ENCODE measurements at regions not wholly inside any gene's neighbourhood (a gene's known extent, or its start where the extent isn't known, plus 50 kb on each side); places are given as distances from the start of the nearest gene placed in this dataset.

DNA sequence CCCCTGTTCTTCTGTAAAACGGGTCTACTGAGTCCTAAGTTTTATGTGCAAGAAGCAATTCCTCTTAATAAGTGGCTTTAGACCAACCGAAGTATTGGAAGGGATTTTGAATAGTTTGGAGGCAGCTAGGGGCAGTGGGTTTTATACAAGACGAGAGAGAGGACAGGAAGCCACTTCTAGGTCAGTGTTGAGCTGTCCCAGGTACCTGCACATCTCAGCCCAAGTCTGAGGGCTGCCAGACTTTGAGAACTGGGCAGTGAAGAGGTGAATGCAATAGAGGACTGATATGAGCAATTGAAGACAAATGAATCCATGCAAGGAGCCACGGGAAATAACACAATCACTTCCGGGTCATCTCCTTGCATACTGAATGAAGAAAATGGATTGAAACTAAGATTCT is 273.5 kb downstream of the KLF6 start:
- FAIRE-seq: no peak
- DNase-seq (ENCODE audit: insufficient read length, low spot score): no peak
- TF ChIP-seq, protein P1, sequence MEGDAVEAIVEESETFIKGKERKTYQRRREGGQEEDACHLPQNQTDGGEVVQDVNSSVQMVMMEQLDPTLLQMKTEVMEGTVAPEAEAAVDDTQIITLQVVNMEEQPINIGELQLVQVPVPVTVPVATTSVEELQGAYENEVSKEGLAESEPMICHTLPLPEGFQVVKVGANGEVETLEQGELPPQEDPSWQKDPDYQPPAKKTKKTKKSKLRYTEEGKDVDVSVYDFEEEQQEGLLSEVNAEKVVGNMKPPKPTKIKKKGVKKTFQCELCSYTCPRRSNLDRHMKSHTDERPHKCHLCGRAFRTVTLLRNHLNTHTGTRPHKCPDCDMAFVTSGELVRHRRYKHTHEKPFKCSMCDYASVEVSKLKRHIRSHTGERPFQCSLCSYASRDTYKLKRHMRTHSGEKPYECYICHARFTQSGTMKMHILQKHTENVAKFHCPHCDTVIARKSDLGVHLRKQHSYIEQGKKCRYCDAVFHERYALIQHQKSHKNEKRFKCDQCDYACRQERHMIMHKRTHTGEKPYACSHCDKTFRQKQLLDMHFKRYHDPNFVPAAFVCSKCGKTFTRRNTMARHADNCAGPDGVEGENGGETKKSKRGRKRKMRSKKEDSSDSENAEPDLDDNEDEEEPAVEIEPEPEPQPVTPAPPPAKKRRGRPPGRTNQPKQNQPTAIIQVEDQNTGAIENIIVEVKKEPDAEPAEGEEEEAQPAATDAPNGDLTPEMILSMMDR (IDR thresholded peaks at IDR 0.05; ENCODE audit: insufficient read depth, missing control alignments): no peak

- DNase-seq (ENCODE audit: insufficient read length, low spot score): no peak
- no peak for FAIRE-seq
- TF ChIP-seq, protein P1 (IDR thresholded peaks at IDR 0.05; ENCODE audit: insufficient read depth, missing control alignments): no peak
These were observed 274.3 kb downstream of the KLF6 start for GRCh38 chr10:3510741-3511140.

GRCh38 chr10:3509355-3509754 is 275.7 kb downstream of the KLF6 start:
- FAIRE-seq: no peak
- TF ChIP-seq, protein P1 (IDR thresholded peaks at IDR 0.05; ENCODE audit: insufficient read depth, missing control alignments): no peak
- DNase-seq (ENCODE audit: insufficient read length, low spot score): no peak

- TF ChIP-seq, protein P1 (IDR thresholded peaks at IDR 0.05; ENCODE audit: insufficient read depth, missing control alignments): no peak
- DNase-seq (ENCODE audit: insufficient read length, low spot score): no peak
- no peak for FAIRE-seq
These were observed 281.7 kb downstream of the KLF6 start for GRCh38 chr10:3503299-3503698.

DNA sequence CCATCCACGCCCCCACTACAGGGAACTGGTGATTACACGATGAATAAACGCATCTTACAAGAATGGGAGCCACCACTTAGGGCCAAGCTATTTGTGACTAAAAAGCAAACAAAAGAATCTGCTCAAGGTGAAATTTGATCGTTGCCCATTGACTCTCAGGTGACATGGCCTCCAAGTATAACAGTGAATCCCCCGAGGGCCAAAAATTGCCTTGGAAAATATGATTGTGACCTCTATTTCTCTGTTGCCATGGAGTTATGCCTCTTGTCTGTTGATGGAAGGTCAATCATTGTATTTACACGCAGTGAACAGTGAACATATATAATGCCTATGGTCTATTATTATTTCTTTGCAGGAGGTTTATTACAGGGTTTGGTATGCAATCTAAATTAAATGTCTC is 282.3 kb downstream of the KLF6 start:
- FAIRE-seq (no peak), DNase-seq (ENCODE audit: insufficient read length, low spot score) (no peak)
- TF ChIP-seq, protein P1 (IDR thresholded peaks at IDR 0.05; ENCODE audit: insufficient read depth, missing control alignments): no peak

- no peak for FAIRE-seq
- TF ChIP-seq, protein P1 (IDR thresholded peaks at IDR 0.05; ENCODE audit: insufficient read depth, missing control alignments): no peak
- no peak for DNase-seq (ENCODE audit: insufficient read length, low spot score)
These were observed 284.6 kb downstream of the KLF6 start for GRCh38 chr10:3500408-3500856.

GRCh38 chr10:3499120-3499519 is 285.9 kb downstream of the KLF6 start:
- no peak for FAIRE-seq
- DNase-seq (ENCODE audit: insufficient read length, low spot score): no peak
- TF ChIP-seq, protein P1 (IDR thresholded peaks at IDR 0.05; ENCODE audit: insufficient read depth, missing control alignments): no peak

Data from D721Med (cell line).